Activated naive CD8-positive, alpha-beta T cell treated with anti-CD3 and anti-CD28 coated beads, Interleukin-2, amount 10 ng/mL, durations not matched to agents 7 days and 5 days (primary cell): ENCODE measurements at regions not wholly inside any gene's neighbourhood (a gene's known extent, or its start where the extent isn't known, plus 50 kb on each side); places are given as distances from the start of the nearest gene placed in this dataset.

Experiments used
- ATAC-seq: fragments of 150-1000 bp; cut with Tn5 transposase; one replicate; pipeline ENCODE4 v1.10.0; 2021; ENCODE audit warnings: low read depth, moderate library complexity
- POLR2A ChIA-PET: fragments of 350-600 bp; sonication (Branson Sonifier 250); formaldehyde crosslinking; loops from one replicate; lab custom pipeline; 2021; ENCODE audit warnings: antibody characterized with exemption; lab: Charles Lee
- DNase-seq: peaks from one replicate; pipeline ENCODE4 v3.0.0; 2021
- H3K27ac Mint-ChIP-seq: one replicate; pipeline ENCODE4 v1.8.0; 2022; ENCODE audit warnings: mild to moderate bottlenecking, mixed read lengths
- H3K27me3 Mint-ChIP-seq: one replicate; pipeline ENCODE4 v1.8.0; 2022; ENCODE audit warnings: mild to moderate bottlenecking, moderate library complexity, mixed read lengths
- H3K36me3 Mint-ChIP-seq: one replicate; pipeline ENCODE4 v1.8.0; 2021; ENCODE audit warnings: mild to moderate bottlenecking, mixed read lengths
- H3K4me1 Mint-ChIP-seq: one replicate; pipeline ENCODE4 v1.8.0; 2021; ENCODE audit warnings: mixed read lengths
- H3K4me3 Mint-ChIP-seq: one replicate; pipeline ENCODE4 v1.8.0; 2022; ENCODE audit warnings: mild to moderate bottlenecking, moderate library complexity, mixed read lengths
- H3K9me3 Mint-ChIP-seq: one replicate; pipeline ENCODE4 v1.8.0; 2021; ENCODE audit warnings: mixed read lengths

GRCh38 chr5:175133185-175133584, 310.8 kb downstream of the DRD1 start:
- POLR2A ChIA-PET: no interaction called here
- DNase-seq (no peak), ATAC-seq (no peak)
- Mint-ChIP-seq H3K36me3 (no peaks in the 10 kb centered on the region), H3K27me3 (no peaks in the 10 kb centered on the region), H3K27ac (no peak overlapping the region), H3K4me3 (no peak overlapping the region), H3K9me3 (peaks cover 3% of the 10 kb centered on the region), H3K4me1 (no peaks in the 10 kb centered on the region)

GRCh38 chr5:175131432-175131831, 312.6 kb downstream of the DRD1 start:
- no peak overlapping the region for H3K27ac Mint-ChIP-seq
- no peaks in the 10 kb centered on the region for H3K36me3 Mint-ChIP-seq
- POLR2A ChIA-PET: no interaction called here
- no peaks in the 10 kb centered on the region for H3K4me1 Mint-ChIP-seq
- H3K27me3 Mint-ChIP-seq: peaks cover 2% of the 10 kb centered on the region
- no peak for DNase-seq
- peaks cover 3% of the 10 kb centered on the region for H3K9me3 Mint-ChIP-seq
- ATAC-seq: no peak
- H3K4me3 Mint-ChIP-seq: no peak overlapping the region

DNA sequence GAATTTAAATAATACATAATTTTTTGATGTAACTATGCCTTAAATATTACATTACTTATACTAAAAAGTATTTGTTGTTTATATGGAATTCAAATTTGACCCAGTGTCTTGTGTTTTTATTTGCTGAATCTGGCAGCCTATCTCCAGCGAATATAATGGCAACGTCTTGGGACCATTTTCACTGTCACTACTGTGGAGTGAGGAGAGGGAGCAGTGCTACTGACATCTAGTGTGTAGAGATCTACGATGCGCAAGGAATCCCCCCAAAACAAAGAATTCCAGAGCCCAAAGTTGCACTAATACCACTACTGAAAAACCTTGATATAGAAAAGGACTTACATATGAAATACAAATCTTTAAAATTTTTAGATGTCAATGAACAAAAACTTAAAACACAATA, 314.4 kb downstream of the DRD1 start:
- Mint-ChIP-seq H3K4me1 (no peaks in the 10 kb centered on the region), H3K27me3 (peaks cover 2% of the 10 kb centered on the region), H3K4me3 (no peak overlapping the region), H3K9me3 (peaks cover 2% of the 10 kb centered on the region), H3K27ac (no peak overlapping the region), H3K36me3 (no peaks in the 10 kb centered on the region)
- ATAC-seq (no peak), DNase-seq (no peak)
- POLR2A ChIA-PET: no interaction called here

GRCh38 chr5:175129121-175129520, 314.9 kb downstream of the DRD1 start:
- no peak overlapping the region for H3K27ac Mint-ChIP-seq
- peaks cover 2% of the 10 kb centered on the region for H3K27me3 Mint-ChIP-seq
- DNase-seq (no peak), ATAC-seq (no peak)
- no peaks in the 10 kb centered on the region for H3K4me1 Mint-ChIP-seq
- H3K4me3 Mint-ChIP-seq: no peak overlapping the region
- H3K9me3 Mint-ChIP-seq: peaks cover 2% of the 10 kb centered on the region
- no peaks in the 10 kb centered on the region for H3K36me3 Mint-ChIP-seq
- POLR2A ChIA-PET: no interaction called here

GRCh38 chr5:175124821-175125220, 319.2 kb downstream of the DRD1 start:
- ATAC-seq (no peak), DNase-seq (no peak)
- no peak overlapping the region for H3K27ac Mint-ChIP-seq
- no peaks in the 10 kb centered on the region for H3K4me1 Mint-ChIP-seq
- no peaks in the 10 kb centered on the region for H3K36me3 Mint-ChIP-seq
- H3K9me3 Mint-ChIP-seq: no peaks in the 10 kb centered on the region
- POLR2A ChIA-PET: no interaction called here
- H3K4me3 Mint-ChIP-seq: no peak overlapping the region
- peaks cover 2% of the 10 kb centered on the region for H3K27me3 Mint-ChIP-seq

GRCh38 chr5:175124251-175124813, 319.6 kb downstream of the DRD1 start:
- H3K27me3 Mint-ChIP-seq: peaks cover 2% of the 10 kb centered on the region
- no peaks in the 10 kb centered on the region for H3K36me3 Mint-ChIP-seq
- H3K9me3 Mint-ChIP-seq: no peaks in the 10 kb centered on the region
- DNase-seq (no peak), ATAC-seq (no peak)
- no peak overlapping the region for H3K27ac Mint-ChIP-seq
- POLR2A ChIA-PET: no interaction called here
- no peak overlapping the region for H3K4me3 Mint-ChIP-seq
- H3K4me1 Mint-ChIP-seq: no peaks in the 10 kb centered on the region

DNA sequence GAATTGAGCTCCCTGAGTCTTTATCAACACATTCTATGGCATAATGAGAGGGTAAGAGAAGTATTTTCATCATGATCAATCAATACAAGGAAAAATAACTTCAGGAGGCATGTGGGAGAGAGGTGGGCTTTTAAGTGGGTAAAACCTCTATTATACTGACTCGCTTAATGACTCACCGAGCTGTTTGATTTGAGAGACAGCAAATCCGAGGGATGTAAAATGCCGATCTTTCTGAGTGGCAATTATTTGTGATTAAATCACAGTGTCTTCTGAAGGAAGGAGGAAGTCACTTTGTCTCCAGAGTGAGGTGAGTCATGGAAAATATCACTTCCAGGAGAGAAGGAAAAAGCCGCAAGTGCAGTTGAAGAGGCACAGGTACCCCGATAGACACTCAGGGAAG, 320.4 kb downstream of the DRD1 start:
- POLR2A ChIA-PET: no interaction called here
- DNase-seq: no peak
- ATAC-seq: no peak
- H3K4me1 Mint-ChIP-seq: no peaks in the 10 kb centered on the region
- H3K4me3 Mint-ChIP-seq: no peak overlapping the region
- H3K9me3 Mint-ChIP-seq: no peaks in the 10 kb centered on the region
- peaks cover 2% of the 10 kb centered on the region for H3K27me3 Mint-ChIP-seq
- no peak overlapping the region for H3K27ac Mint-ChIP-seq
- H3K36me3 Mint-ChIP-seq: no peaks in the 10 kb centered on the region

GRCh38 chr5:175121457-175121856, 322.5 kb downstream of the DRD1 start:
- DNase-seq (no peak), ATAC-seq (no peak)
- no peaks in the 10 kb centered on the region for H3K4me1 Mint-ChIP-seq
- H3K36me3 Mint-ChIP-seq: no peaks in the 10 kb centered on the region
- no peak overlapping the region for H3K27ac Mint-ChIP-seq
- no peaks in the 10 kb centered on the region for H3K9me3 Mint-ChIP-seq
- peaks cover 5% of the 10 kb centered on the region for H3K27me3 Mint-ChIP-seq
- POLR2A ChIA-PET: no interaction called here
- no peak overlapping the region for H3K4me3 Mint-ChIP-seq

GRCh38 chr5:175120412-175120811, 323.6 kb downstream of the DRD1 start:
- POLR2A ChIA-PET: no interaction called here
- DNase-seq (no peak), ATAC-seq (no peak)
- Mint-ChIP-seq H3K27me3 (peaks cover 5% of the 10 kb centered on the region), H3K4me3 (no peak overlapping the region), H3K36me3 (no peaks in the 10 kb centered on the region), H3K27ac (no peak overlapping the region), H3K9me3 (no peaks in the 10 kb centered on the region), H3K4me1 (no peaks in the 10 kb centered on the region)

DNA sequence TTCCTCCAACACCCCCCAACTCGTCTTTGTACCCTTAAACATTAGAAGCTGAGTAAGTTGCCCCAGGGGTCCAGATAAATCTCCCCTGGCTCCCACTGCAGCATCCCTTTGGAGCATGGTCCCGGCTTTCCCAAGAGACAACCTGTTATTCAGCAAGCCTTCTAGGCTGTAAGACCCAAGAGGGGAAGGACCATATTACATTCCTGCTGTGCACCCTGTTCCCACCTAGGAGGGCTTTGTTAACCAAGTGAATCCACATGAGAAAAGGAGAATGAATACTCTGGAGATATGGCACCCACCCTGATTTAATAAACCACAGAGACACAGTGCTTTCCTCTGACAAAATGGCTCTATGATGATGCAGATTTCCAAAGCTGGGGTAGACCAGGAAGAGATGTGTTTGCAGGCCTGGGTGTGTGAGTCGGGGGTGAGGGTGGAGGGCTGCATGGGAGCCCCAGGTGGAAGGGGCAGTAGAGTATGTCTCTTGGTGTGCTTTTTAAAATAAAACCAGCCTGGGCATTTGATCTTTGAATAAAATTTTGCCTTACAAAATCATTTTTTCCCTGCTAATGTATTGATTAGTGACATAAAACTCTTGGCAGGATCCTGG, 325.2 kb downstream of the DRD1 start:
- no peaks in the 10 kb centered on the region for H3K4me1 Mint-ChIP-seq
- H3K9me3 Mint-ChIP-seq: no peaks in the 10 kb centered on the region
- no peak overlapping the region for H3K4me3 Mint-ChIP-seq
- DNase-seq: no peak
- POLR2A ChIA-PET: no interaction called here
- ATAC-seq: no peak
- H3K27ac Mint-ChIP-seq: no peak overlapping the region
- peaks cover 5% of the 10 kb centered on the region for H3K27me3 Mint-ChIP-seq
- no peaks in the 10 kb centered on the region for H3K36me3 Mint-ChIP-seq

GRCh38 chr5:175116466-175117048, 327.4 kb downstream of the DRD1 start:
- Mint-ChIP-seq H3K36me3 (no peaks in the 10 kb centered on the region), H3K27ac (no peak overlapping the region), H3K4me3 (no peak overlapping the region), H3K4me1 (no peaks in the 10 kb centered on the region), H3K27me3 (peaks cover 5% of the 10 kb centered on the region), H3K9me3 (no peaks in the 10 kb centered on the region)
- ATAC-seq (no peak), DNase-seq (no peak)
- POLR2A ChIA-PET: no interaction called here

DNA sequence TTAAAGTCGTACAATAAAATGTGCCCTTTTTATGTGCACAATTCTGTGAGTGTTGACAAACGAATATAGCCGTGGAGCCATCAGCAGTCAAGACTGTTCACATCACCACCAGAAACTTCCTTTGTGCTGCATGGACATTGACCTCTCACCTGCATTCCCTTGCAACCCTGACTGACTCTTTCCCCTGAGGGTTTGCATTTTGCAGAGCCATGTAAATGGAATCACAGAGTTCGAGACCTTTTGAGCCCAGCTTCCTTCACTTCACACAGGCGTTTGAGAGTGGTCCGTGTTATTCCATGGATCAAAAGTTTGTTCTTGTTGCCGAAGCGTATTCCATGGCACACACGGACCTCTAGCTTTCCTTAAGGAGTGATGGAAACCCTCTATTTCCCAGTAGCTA, 328.2 kb downstream of the DRD1 start:
- H3K9me3 Mint-ChIP-seq: no peaks in the 10 kb centered on the region
- H3K4me1 Mint-ChIP-seq: no peaks in the 10 kb centered on the region
- ATAC-seq: no peak
- no peak for DNase-seq
- POLR2A ChIA-PET: no interaction called here
- H3K27ac Mint-ChIP-seq: no peak overlapping the region
- H3K4me3 Mint-ChIP-seq: no peak overlapping the region
- H3K27me3 Mint-ChIP-seq: peaks cover 5% of the 10 kb centered on the region
- H3K36me3 Mint-ChIP-seq: no peaks in the 10 kb centered on the region

DNA sequence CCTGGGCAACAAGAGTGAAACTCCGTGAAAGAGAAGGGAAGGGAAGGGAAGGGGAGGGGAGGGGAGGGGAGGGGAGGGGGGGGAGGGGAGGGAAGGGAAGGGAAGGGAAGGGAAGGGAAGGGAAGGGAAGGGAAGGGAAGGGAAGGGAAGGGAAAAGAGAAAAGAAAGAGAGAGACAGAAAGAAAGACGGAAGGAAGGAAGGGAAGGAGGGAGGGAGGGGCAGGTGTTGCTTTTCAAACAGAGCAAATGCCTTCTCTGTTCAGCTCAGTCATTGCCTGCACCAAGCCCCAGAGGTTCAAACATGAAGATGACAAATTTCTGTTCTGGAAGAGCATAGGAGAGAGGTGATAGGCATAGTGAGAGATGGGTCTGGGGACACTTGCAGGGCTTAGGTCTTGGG, 330.0 kb downstream of the DRD1 start:
- Mint-ChIP-seq H3K4me3 (no peak overlapping the region), H3K27me3 (peaks cover 5% of the 10 kb centered on the region), H3K36me3 (no peaks in the 10 kb centered on the region), H3K27ac (no peak overlapping the region), H3K4me1 (no peaks in the 10 kb centered on the region), H3K9me3 (peaks cover 5% of the 10 kb centered on the region)
- no peak for DNase-seq
- ATAC-seq: no peak
- POLR2A ChIA-PET: no interaction called here

- H3K9me3 Mint-ChIP-seq: peaks cover 6% of the 10 kb centered on the region
- peaks cover 4% of the 10 kb centered on the region for H3K27me3 Mint-ChIP-seq
- H3K4me3 Mint-ChIP-seq: no peak overlapping the region
- H3K4me1 Mint-ChIP-seq: no peaks in the 10 kb centered on the region
- no peaks in the 10 kb centered on the region for H3K36me3 Mint-ChIP-seq
- DNase-seq: no peak
- no peak for ATAC-seq
- POLR2A ChIA-PET: no interaction called here
- H3K27ac Mint-ChIP-seq: no peak overlapping the region
These were observed 334.8 kb downstream of the DRD1 start for GRCh38 chr5:175109058-175109755.
